Stimulated activated CD8-positive, alpha-beta memory T cell treated with anti-CD3 and anti-CD28 coated beads, Interleukin-15, amount 100 ng/mL, for 48 hours (primary cell): ENCODE measurements at regions not wholly inside any gene's neighbourhood (a gene's known extent, or its start where the extent isn't known, plus 50 kb on each side); places are given as distances from the start of the nearest gene placed in this dataset.

Experiments
- DNase-seq, 2 donors: peaks; one replicate each; pipeline ENCODE4 v3.0.0-alpha.2; 2020; ENCODE audit warnings: low read depth in 2 of 2

DNA sequence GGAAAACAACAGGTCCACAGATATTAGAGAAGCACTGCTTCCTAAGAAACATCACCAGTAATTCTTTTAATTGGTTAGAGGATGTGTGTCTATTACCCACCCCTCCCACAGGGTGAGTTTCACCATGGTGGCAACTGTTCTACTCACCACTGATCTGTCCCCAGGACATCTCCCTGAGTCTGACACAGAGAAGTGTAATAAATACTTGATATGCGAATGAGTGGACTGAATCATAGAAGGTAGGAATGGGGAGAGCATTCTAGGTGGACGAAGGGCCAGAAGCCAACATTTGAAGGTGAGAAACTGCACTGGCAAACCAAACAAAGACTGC lies 452.7 kb upstream of the PROK2 start:
- no peak for DNase-seq

DNA sequence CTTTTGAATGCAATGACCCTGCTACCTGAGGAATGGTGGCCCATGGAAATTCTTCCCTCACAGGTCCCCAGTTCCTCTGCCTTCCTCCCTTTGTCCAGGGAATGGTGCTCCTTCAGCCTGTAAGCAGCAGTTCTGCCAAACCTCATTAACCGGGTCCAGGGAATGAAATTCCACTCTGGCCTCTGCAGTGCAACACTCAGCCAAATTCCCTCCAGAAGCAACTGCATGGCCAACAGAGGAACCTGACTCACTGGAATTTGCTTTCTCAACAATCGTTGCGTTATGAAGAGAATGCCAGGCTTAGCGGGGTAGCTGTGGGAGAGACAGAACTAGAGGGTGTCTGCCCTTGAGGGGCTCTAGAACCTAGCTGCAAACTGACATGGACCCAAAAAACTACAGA lies 449.4 kb upstream of the PROK2 start:
- DNase-seq, result no peak

DNA sequence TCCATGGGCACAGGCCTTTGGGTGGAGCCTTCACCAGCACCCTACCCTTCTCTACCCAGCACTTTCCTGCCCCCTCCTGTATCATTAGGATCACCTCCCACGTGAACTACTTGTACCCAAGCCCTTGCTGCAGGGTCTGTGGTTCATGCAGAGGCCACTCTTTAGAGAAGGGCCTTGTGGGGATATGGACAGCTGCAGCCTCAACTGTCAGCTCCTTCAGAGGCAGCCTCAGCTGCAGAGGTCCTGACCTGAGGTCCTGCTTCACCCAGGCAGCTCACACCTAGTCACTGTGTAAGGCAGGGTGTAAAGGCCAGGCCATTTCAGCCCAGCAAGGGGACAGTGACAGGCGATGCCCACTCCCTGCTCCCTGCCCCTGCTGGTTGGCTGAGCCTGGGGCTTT lies 448.6 kb upstream of the PROK2 start:
- DNase-seq, result no peak

DNA sequence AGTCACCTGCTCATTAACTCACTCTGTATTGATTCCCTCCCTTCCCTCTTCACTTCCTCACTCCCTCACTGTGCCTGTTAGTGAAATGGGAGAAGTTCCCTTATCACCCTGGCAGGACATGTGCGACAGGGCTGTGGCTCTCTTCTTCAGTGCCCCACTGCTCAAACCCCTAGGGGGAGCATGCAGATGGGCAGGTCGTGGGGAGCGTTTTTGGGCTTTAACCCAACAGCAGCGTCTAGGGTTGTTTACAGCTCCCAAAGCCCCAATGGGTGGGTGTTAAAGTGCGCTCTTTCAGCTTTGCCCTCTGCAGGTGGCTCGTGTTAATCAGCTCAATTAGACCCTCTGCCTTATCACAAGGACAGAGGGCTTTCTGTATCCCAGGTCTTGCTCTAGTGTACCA lies 447.8 kb upstream of the PROK2 start:
- DNase-seq, result no peak

DNA sequence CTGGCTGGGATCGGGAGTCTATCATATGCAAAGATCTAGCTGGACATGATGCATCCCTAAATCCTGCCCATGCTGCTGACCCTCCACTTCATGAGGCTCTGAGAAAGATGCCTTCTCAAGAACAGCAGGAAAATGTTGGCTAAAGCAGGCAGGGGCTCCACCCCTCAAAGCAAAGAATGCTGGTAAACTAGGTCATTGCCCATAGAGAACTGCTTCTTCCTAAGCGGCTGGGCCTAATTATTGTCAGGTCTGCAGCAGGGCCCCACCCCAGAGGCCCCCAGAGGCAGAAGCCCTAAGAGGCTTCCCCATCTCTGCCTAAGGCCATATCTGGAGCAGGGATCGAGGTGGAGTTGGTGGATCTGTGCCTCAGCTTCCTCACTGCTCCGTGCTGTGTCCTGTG lies 447.4 kb upstream of the PROK2 start:
- DNase-seq, result no peak

DNA sequence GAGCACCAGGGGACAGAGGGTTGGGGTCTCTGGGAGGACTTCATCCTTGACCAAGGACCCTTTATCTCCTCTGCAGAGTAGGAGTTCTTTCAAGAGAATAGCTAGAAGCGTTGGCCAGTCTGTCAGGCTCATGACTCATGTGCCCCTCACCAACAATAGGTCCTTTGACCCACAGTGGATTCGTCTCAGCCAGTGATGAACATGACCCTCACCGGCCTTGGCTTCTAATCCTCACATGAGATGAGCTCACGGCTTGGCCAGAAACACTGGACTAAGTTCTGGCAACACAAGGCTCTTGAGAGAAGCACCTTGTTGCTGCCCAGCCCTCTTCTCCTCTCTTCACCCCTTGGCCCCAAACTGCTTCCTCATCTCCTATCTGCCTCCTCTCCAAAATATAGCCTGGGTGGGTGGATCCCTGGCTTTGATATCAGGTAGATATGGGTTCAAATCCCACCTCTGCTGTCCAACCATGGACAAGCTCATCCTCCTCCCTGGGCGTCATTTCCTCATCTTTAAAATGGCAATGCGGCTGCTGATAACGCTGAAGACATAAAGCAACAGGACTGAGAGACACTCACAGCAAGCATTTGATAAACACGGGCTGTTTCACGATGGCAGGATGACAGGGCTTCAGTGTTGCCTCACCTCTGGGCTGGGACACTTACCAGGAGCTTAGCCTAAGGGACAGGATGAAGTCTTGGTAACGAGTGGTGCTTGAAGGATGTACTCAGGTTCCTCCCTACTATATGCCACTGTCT lies 446.7 kb upstream of the PROK2 start:
- no peak for DNase-seq

DNA sequence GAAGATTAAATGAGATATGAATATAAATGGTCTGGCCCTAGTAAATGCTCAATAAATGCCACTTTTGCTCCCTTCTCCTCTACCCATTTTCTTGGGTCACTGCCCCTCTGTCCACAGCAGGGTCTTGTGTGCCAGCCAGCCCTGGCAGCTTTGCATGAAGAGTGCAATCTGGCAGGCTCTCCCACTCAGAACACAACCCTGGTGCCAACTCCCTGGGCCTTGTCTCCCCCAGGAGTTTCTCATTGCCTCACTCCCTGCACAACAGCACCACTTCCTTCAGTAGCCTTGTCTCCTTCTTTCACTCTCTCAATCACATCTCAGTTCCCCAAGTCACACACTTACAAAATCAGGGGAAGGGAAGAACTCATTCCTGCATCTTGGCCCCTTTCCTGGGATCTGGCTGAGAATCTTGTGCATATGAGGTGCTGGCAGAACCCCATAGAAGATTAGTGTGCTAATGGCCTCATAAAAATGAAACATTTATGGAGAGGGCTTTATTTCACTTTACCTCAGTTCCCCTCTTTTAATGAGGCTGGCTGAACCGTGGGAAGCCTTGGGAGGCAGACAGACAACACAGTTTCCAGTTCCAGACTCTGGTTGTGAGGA lies 445.9 kb upstream of the PROK2 start:
- DNase-seq, result no peak

DNA sequence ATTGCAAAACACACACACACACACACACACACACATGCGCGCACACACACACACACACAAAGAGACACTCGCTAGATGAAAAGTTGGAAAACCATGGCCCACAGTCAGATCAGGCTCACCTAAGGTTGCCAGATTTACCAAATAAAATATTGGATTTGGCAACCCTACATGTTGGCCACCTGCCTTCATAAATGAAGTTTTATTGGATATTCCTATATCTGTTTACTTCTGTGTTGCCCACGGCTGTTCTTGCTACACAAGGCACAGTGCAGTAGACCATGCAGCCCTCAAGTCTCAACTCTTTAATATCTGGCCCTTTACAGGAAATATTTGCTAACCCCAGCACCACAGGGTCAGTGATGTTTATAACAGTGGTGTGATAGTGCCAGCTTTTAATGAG lies 445.0 kb upstream of the PROK2 start:
- no peak for DNase-seq

DNA sequence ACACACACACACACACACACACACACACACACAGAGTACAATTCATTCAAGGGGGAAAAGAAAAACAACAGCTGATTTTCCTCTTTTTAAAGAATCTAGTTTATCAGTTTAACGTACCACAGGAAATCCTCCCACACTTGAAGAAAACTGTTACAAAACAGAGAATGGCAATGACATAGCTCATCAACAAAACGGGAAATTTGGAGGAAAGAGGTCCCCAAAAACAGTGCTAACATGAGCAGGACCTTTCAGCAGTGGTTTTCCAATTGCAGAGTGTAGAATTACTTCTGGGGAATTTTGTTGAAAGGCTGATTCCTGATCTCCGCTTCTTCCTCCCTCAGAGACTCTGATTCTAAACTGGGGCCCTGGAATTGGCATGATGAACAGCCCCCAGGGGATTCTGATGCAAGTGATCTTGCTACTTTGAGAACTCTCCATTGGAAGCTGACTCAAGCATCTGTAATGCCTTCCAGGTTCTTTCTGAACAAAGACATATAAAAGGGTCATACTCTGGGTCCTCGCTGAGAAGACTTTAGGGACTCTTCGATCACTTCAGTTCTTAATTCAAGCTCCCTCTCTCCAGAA lies 442.6 kb upstream of the PROK2 start:
- no peak for DNase-seq

DNA sequence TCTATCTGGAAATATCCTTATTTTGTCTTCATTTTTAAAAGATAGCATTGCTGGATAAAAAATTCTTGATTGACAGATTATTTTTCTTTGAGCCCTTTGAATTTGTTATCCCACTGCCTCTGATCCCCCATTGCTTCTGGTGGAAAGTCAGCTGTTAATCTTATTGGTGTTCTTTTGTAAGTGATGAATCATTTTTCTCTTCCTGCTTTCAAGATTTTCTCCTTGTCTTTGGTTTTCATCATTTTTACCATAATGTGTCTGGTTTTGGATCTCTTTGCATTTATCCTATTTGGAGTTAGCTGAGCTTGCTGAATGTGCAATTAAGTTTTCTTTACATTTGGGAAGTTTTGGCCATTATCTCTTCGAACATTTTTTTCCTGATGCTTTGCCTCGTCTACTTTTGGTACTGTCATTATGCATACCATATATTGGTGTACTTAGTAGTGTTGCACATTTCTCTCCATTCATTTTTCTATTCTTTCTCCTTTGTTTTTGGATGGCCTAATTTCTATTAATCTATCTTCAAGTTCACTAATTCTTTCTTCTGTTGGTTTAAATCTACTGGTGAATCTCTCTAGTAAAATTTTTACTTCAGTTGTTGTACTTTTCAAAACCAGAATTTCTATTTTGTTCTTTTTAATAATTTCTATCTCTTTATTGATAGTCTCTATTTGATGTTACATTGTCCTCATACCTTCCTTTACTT lies 440.0 kb upstream of the PROK2 start:
- DNase-seq, result no peak

DNA sequence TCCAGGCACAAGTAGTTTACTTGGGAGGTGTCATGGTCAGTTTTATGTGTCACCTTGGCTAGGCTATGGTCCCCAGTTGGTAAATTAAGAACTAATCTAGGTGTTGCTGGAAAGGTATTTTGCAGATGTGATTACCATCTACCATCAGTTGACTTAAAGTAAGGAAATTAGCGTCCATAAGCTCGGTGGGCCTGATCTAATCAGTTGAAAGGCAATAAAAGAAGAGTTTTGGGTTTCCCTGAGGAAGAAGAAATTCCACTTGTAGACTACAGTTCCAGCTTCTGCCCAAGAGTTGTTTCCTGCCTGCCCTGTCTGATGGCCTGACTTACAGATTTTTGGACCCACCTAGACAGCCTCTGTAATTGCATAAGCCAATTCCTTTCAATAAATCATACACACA lies 438.7 kb upstream of the PROK2 start:
- no peak for DNase-seq

DNA sequence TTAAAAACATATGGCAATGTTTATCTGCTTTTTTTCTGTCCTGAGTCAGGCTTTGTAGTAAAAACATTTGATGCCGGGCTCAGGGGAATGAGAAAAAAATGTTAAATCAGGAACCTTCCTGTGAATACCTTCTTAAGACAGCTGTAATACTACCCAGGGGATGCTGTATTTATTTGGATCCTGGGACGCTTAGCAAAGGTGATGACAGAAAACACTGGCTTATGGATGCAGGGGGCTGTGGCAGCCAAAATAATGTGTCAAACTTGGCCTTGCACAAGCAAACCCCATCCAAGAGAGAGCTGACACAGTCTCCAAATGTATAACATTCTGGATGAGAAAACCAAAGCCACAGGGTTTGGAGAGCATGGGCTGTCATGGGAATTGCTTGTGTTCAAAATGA lies 438.2 kb upstream of the PROK2 start:
- no peak for DNase-seq

DNA sequence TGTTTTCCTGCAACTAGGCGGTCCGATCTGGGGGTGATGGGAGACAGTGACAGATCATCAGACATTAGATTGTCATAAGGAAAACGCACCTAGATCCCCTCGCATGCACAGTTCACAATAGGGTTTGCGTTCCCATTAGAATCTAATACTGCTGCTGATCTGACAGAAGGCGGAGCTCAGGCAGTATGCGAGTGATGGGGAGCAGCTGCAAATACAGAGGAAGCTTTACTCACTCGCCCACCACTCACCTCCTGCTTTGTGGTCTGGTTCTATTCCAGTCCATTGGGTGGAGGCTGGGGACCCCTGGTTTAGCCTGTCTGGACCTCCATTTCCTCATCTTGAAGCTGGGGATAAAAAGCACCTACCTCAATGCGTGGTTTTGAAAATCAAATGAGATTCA lies 437.5 kb upstream of the PROK2 start:
- no peak for DNase-seq

DNA sequence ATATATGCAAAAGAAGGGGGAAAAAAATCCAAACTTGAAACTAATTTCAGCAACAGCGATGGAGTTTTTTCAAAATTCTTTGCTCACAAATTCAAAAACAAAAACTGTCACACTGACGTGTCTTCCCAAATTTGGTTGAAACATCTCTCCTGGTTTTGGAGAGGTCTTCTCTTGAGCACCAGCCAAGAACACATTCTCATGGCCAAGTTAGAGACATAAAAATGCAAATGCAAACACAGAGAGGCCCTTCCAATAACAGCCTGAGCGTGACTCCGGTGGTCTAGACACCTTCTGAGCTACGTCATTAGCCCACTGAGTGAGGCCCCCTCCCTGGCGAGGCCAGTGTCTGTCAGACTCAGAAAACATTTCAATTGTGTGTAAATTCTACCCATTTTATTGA lies 436.0 kb upstream of the PROK2 start:
- DNase-seq, result no peak

DNA sequence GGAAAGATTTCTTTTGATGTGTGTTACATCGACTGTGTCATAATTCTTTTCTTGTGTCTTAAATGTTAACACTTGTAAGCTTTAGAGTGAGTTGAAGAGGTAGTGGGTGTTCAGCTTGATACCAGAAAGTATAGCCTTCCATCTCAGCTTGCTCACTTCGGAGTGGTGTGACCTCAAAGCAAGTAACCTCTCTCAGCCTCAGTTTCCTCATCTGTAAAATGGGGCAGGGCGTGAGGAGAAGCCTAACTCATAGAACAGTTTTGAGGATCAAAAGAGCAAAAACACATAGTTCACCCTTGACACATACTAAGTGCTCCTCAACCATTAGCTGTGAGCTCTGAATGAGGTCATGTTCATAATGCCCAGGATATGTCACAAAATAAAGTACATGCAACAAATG lies 434.8 kb upstream of the PROK2 start:
- DNase-seq, result no peak

DNA sequence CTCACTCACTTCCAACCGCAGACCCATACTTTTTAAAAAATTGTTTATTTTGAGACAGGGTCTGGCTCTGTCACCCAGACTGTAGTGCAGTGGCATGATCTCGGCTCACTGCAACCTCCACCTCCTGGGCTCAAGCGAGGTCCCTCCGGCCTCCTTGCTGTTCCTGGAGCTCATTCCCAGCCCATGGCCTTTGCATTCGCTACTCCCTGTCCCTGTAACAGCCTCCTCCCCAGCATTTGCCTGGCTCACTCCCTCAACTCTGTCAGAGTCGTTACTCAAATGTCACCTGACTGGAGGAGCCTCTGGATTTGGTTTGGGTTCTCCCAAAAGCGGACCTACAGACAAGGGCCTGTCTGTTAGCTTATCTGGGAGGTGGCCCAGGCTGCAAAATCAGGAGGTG lies 432.6 kb upstream of the PROK2 start:
- DNase-seq, result no peak

DNA sequence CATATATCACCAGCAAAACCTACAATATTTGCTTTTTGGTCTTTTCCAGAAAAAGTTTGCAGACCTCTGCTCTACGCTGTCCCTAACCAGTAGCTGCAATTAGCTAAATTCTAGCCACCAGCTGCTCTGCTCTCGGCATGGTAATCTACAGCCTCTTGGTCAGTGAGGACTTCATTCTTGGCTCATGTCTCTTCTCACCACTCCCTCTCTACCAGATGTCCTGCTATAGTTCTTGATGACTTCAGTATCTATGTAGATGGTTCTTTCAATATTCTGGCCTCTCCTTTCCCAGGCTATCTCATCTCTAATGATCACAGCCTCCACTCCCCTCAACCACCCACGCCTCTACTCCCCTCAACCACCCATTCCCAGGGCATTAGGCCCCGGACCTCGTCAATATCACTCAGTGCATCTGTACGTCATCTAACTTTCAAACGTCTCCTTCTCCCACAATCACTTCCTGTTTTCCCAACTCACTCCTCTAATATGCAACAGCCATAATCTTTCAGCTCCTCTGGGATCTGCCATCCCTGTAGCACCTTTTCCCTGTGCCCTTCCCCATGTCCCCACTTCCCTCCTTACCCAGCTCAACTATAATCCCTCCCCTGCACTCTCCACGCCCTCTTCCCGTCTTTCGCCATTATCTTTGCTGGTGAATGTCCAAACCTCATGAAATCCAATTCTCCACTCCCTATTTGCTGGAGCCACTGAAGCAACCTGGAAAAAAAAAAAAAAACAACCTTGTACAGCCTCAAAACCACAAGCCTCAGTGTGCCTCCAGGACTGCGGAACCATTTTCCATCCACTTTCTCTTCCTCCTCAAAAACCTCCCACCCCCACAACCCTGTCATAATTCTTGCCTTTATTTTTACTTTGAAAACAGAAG lies 429.4 kb upstream of the PROK2 start:
- DNase-seq, result no peak

DNA sequence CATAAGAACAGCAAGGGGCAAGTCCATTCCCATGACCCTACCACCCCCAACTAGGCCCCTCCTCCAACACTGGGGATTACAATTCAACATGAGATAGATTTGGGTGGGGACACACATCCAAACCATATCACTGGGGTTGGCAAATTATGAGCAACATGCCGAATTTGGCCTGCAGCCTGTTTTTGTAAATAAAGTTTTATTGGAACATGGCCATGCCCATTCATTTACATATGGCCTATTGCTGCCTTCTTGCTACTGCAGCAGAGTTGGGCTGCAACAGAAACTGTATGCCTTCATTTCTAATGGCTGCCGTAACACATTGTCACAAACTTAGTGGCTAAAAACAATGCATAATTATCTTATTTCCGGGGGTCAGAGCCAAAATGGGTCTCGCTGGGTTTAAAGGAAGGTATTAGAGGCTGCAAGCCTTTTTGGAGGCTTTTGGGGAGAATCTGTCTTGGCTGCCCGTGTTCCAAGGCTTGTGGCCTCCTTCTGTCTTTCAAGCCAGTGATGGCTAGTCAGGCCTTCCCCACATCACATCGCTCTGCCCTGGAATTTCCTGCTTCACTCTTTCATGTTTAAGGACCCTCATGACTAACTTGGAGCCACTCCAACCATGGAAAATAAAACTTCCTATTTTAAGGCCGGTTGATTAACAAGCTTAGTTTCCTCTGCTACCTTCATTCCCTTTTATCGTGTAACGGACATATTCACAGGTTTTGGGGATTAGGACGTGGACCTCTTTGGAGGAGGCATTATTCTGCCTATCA lies 428.5 kb upstream of the PROK2 start:
- DNase-seq, result no peak

DNA sequence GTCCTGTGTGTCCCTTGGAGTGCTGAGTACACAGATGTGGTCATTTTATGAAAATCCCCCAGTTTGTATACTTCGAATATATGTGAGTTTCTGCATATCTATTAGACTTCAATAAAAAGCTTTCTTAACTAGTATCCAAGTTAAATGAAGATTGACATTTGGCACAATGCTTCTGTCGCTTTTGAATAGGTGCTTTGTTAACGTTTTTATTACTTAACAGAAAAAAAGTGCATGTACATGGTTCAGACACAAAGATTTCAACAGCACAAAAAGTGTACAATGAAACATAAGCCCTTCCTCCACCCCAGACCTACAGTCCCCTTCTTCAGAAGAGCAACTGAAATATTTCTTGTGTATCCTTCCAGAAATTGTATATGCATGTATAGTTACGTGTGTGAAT lies 427.4 kb upstream of the PROK2 start:
- DNase-seq, result no peak

DNA sequence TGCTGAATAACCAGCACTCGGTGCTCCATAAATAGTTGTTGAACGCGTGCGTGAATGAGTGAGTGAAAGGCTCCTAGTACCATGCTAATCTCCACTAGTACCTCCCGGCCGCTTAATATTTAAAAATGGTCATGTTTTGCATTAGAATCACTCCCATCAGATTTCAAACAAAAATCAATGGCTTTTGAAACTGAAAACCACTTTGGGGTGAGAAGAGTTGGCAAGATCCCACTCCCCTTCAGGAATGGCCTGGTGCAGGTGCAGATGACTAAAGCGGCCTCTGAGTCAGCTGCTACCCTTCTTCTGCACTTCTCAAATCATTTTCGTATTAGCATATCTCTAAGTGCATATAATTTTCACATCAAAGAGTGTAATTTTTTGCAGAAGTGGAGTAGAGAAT lies 425.3 kb upstream of the PROK2 start:
- no peak for DNase-seq

DNA sequence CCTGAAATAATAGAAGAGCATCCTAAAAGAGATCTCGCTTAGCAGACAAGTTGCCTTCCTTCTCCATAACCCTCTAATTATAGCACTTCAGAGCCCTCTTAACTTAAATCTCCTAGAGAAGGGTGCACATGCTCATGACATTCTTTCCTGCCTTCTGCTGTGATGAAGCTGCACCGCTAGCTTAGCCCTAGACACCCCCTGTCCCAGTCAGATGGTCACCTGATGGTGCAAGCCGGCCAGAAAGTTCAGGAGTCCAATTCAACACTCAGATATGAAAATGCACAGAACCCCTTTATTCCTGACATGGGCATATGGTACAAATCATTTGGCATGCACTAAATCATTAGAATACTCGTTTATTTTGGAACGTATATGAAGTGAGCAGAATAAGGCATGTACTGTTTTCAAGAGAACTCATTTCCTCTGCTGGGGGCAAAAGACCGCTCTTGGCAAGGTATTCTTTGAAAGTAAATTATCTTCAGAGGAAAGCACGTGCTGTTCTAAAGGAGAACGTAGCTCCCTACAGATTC lies 420.4 kb upstream of the PROK2 start:
- no peak for DNase-seq
